Keratinocyte (primary cell): ENCODE measurements at regions not wholly inside any gene's neighbourhood (a gene's known extent, or its start where the extent isn't known, plus 50 kb on each side); places are given as distances from the start of the nearest gene placed in this dataset.

ENCODE experiments used
- DNase-seq: peaks from one replicate; pipeline ENCODE4 v3.0.0-alpha.2; 2011; ENCODE audit warnings: low read depth, missing footprints, low spot score
- FAIRE-seq: peaks from 2 replicates; lab custom pipeline; 2011; peaks lifted over from hg19 to GRCh38; lab: Jason Lieb, UNC
- H2AFZ ChIP-seq: 2 replicates; pipeline ENCODE4 v1.6.0; 2012; ENCODE audit warnings: low read length, control low read depth, inconsistent platforms; ENCODE audit not compliant: control insufficient read depth
- H3K27ac ChIP-seq: 2 replicates; pipeline ENCODE4 v1.5.1; 2011; ENCODE audit warnings: low read length; ENCODE audit not compliant: control insufficient read depth, insufficient read depth
- H3K27me3 ChIP-seq: 3 replicates; pipeline ENCODE4 v1.6.0; 2011; ENCODE audit warnings: low read length; ENCODE audit not compliant: control insufficient read depth, insufficient read depth; ENCODE audit errors: extremely low read depth
- H3K36me3 ChIP-seq, 2 experiments: 2 replicates in 1 of 2; 3 replicates in 1 of 2; pipeline ENCODE4 v1.5.1; 2011; ENCODE audit warnings: low read length in 2 of 2, mild to moderate bottlenecking in 1 of 2; ENCODE audit not compliant: control insufficient read depth in 2 of 2, insufficient read depth in 2 of 2; ENCODE audit errors: extremely low read depth in 1 of 2
- H3K4me1 ChIP-seq: 3 replicates; pipeline ENCODE4 v1.5.1; 2011; ENCODE audit warnings: low read length; ENCODE audit not compliant: control insufficient read depth, insufficient read depth; ENCODE audit errors: extremely low read depth
- H3K4me2 ChIP-seq: 3 replicates; pipeline ENCODE4 v1.6.0; 2011; ENCODE audit warnings: low read depth, low read length; ENCODE audit not compliant: control insufficient read depth, insufficient read depth; ENCODE audit errors: extremely low read depth
- H3K4me3 ChIP-seq, 3 experiments: fragments of 200-600 bp in 1 of 3; sonication (generic) in 1 of 3; 2 replicates in 2 of 3; 3 replicates in 1 of 3; pipeline ENCODE4 v1.5.1; 2011 to 2016; ENCODE audit warnings: low read length in 3 of 3, mild to moderate bottlenecking in 3 of 3, control low read depth in 2 of 3, inconsistent platforms in 1 of 3, low read depth in 1 of 3, mixed read lengths in 1 of 3, mixed run types in 1 of 3, moderate library complexity in 1 of 3; ENCODE audit not compliant: control insufficient read depth in 2 of 3, insufficient read depth in 2 of 3; ENCODE audit errors: extremely low read depth in 1 of 3
- H3K79me2 ChIP-seq: 2 replicates; pipeline ENCODE4 v1.6.0; 2012; ENCODE audit warnings: low read length; ENCODE audit not compliant: control insufficient read depth, insufficient read depth
- H3K9ac ChIP-seq: 3 replicates; pipeline ENCODE4 v1.6.0; 2011; ENCODE audit warnings: low read length; ENCODE audit not compliant: control insufficient read depth, insufficient read depth; ENCODE audit errors: extremely low read depth
- H3K9me1 ChIP-seq: 3 replicates; pipeline ENCODE4 v1.6.0; 2011; ENCODE audit warnings: low read length; ENCODE audit not compliant: control insufficient read depth, insufficient read depth; ENCODE audit errors: extremely low read depth
- H3K9me3 ChIP-seq: 2 replicates; pipeline ENCODE4 v1.5.1; 2012; ENCODE audit warnings: low read depth, low read length; ENCODE audit not compliant: control insufficient read depth
- H4K20me1 ChIP-seq: 3 replicates; pipeline ENCODE4 v1.6.0; 2011; ENCODE audit warnings: low read length; ENCODE audit not compliant: control insufficient read depth, insufficient read depth; ENCODE audit errors: extremely low read depth
- EZH2 ChIP-seq: IDR thresholded peaks from one replicate; pipeline ENCODE4 v1.6.1; 2012; ENCODE audit warnings: inconsistent platforms, mild to moderate bottlenecking, low read length, moderate library complexity
- dilution Hi-C: fragments of 300-500 bp; cut with MboI; formaldehyde crosslinking; loops from one replicate; pipeline ENCODE4 v1.7.0; 2020; ENCODE audit warnings: low sequenced_read_pairs; ENCODE audit not compliant: extremely low pct_ligation_motif_present
- TF ChIP-seq, protein P1 (sequence below), 3 experiments: IDR thresholded peaks in 1 of 3; conservative IDR thresholded peaks in 1 of 3; optimal IDR thresholded peaks in 1 of 3; 2 replicates in 2 of 3; 3 replicates in 1 of 3; pipeline versions ENCODE3 to v1.5.1; 2011; ENCODE audit warnings: low read length in 3 of 3, mild to moderate bottlenecking in 3 of 3, moderate library complexity in 2 of 3, control low read depth in 1 of 3, inconsistent platforms in 1 of 3; ENCODE audit not compliant: insufficient read depth in 2 of 3; ENCODE audit errors: extremely low read depth in 1 of 3

DNA sequence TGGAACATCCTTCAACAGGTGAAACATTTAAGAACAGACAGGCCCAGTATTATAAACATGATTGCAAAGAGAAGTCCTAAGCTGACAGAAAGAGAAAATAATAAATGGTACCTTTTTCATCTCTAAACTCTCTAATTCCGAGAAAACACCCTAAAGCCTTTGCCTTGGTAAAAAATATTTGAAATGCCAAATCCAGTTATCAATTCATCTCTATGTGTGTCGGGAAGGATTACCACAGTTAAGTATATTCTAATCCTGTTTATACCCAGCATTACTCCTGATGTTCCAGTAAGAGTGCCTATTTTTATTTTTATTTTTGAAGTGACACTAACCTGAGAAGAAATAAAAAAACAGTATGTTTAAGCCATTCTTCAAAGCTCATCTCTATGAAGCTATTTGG, 219.3 kb upstream of the NANOGP8 start:
- DNase-seq (no peak), FAIRE-seq (no peak)
- Histone ChIP-seq H2AFZ (no peak overlapping the region), H4K20me1 (no peaks in the 10 kb centered on the region), H3K9ac (no peak overlapping the region), H3K79me2 (no peaks in the 10 kb centered on the region), H3K4me3 (no peak overlapping the region), H3K9me1 (no peaks in the 10 kb centered on the region), H3K36me3 (no peaks in the 10 kb centered on the region), H3K27me3 (no peaks in the 10 kb centered on the region), H3K4me2 (no peak overlapping the region), H3K9me3 (no peaks in the 10 kb centered on the region), H3K4me1 (peaks cover 27% of the 10 kb centered on the region), H3K27ac (no peak overlapping the region)
- dilution Hi-C loops: no loop called here
- TF ChIP-seq, protein P1, sequence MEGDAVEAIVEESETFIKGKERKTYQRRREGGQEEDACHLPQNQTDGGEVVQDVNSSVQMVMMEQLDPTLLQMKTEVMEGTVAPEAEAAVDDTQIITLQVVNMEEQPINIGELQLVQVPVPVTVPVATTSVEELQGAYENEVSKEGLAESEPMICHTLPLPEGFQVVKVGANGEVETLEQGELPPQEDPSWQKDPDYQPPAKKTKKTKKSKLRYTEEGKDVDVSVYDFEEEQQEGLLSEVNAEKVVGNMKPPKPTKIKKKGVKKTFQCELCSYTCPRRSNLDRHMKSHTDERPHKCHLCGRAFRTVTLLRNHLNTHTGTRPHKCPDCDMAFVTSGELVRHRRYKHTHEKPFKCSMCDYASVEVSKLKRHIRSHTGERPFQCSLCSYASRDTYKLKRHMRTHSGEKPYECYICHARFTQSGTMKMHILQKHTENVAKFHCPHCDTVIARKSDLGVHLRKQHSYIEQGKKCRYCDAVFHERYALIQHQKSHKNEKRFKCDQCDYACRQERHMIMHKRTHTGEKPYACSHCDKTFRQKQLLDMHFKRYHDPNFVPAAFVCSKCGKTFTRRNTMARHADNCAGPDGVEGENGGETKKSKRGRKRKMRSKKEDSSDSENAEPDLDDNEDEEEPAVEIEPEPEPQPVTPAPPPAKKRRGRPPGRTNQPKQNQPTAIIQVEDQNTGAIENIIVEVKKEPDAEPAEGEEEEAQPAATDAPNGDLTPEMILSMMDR (optimal IDR thresholded peaks at IDR 0.05 in 1 of 3, IDR thresholded peaks at IDR 0.05 in 1 of 3, conservative IDR thresholded peaks at IDR 0.05 in 1 of 3; ENCODE audit: extremely low read depth in 1 of 3, insufficient read depth in 2 of 3, low read length in 3 of 3): no peak
- no peak for TF ChIP-seq EZH2

DNA sequence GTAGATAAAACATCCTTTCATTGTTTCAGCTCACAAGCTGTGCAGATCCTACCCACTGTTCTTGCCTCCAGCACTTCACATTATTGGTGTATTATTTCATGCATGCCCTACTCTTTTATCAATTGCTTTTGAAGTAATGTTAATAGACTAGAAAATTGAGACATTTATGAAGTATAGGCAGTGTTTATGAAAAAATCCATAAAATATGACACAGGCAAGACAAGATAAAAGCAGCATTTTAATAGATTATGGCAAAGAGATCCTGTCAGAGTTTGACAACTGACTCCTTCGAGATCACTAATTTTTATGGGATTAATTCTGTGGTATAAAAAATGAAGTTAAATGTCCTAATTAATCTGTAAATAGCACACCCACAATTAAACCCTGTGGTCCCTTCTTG, 217.2 kb upstream of the NANOGP8 start:
- no peak for TF ChIP-seq EZH2
- TF ChIP-seq, protein P1 (optimal IDR thresholded peaks at IDR 0.05 in 1 of 3, IDR thresholded peaks at IDR 0.05 in 1 of 3, conservative IDR thresholded peaks at IDR 0.05 in 1 of 3; ENCODE audit: extremely low read depth in 1 of 3, insufficient read depth in 2 of 3, low read length in 3 of 3): no peak
- H3K9me3 ChIP-seq: no peaks in the 10 kb centered on the region
- H3K9me1 ChIP-seq: no peaks in the 10 kb centered on the region
- no peak overlapping the region for H3K4me3 ChIP-seq
- no peaks in the 10 kb centered on the region for H4K20me1 ChIP-seq
- peaks cover 26% of the 10 kb centered on the region for H3K4me1 ChIP-seq
- H3K36me3 ChIP-seq: no peaks in the 10 kb centered on the region
- no peak for DNase-seq
- no peak overlapping the region for H3K9ac ChIP-seq
- H3K27ac ChIP-seq: no peak overlapping the region
- no peaks in the 10 kb centered on the region for H3K27me3 ChIP-seq
- dilution Hi-C loops: no loop called here
- no peaks in the 10 kb centered on the region for H3K79me2 ChIP-seq
- H2AFZ ChIP-seq: no peak overlapping the region
- no peak for FAIRE-seq
- H3K4me2 ChIP-seq: no peak overlapping the region
